MM.1S (cell line): ENCODE measurements at regions not wholly inside any gene's neighbourhood (a gene's known extent, or its start where the extent isn't known, plus 50 kb on each side); places are given as distances from the start of the nearest gene placed in this dataset.

Experiments used
- CTCF ChIP-seq: fragments of 300-600 bp; sonication (generic); IDR thresholded peaks from 2 replicates; pipeline ENCODE4 v1.5.1; 2016; ENCODE audit warnings: antibody characterized with exemption, low read length, mixed read lengths
- EZH2 ChIP-seq: fragments of 300-600 bp; sonication (generic); optimal IDR thresholded peaks from 2 replicates; pipeline ENCODE3; 2017; ENCODE audit warnings: low read depth, mild to moderate bottlenecking, antibody characterized with exemption, low read length, mixed read lengths
- EZH2phosphoT487 ChIP-seq: fragments of 300-600 bp; sonication (generic); IDR thresholded peaks from 2 replicates; pipeline ENCODE4 v1.6.1; 2018; ENCODE audit warnings: antibody characterized with exemption, low read length

- no peak for TF ChIP-seq CTCF
- no peak for TF ChIP-seq EZH2phosphoT487
- TF ChIP-seq EZH2 = no peak
Measured at GRCh38 chr7:91408388-91409154, 144.3 kb downstream of the FZD1 start.
